ENCODE measurements at regions not wholly inside any gene's neighbourhood (a gene's known extent, or its start where the extent isn't known, plus 50 kb on each side); places are given as distances from the start of the nearest gene placed in this dataset.

GRCh38 chr2:121133551-121134319 is 151.3 kb downstream of the TFCP2L1 start:
- no peaks in the 10 kb centered on the region for H3K79me2 ChIP-seq
- DNase-seq (ENCODE audit: low spot score): no peak
- H3K4me1 ChIP-seq (ENCODE audit: insufficient read depth): no peaks in the 10 kb centered on the region
- H3K36me3 ChIP-seq (replicated peaks; ENCODE audit: insufficient read depth, low read depth): no peaks in the 10 kb centered on the region
- H3K27ac ChIP-seq: no peak overlapping the region
- WGBS (ENCODE audit: low lambda C conversion rate, missing lambda C conversion rate): 86% methylated on average over 13 of the region's 13 CpGs
- H3K4me3 ChIP-seq: no peak overlapping the region
- H3K4me2 ChIP-seq: no peak overlapping the region
- H3K9me3 ChIP-seq (ENCODE audit: low read depth): no peaks in the 10 kb centered on the region
- no peaks in the 10 kb centered on the region for H3K9me2 ChIP-seq (replicated peaks; ENCODE audit: insufficient read depth)
- H2AFZ ChIP-seq: no peak overlapping the region
- no peaks in the 10 kb centered on the region for H3K27me3 ChIP-seq
- TF ChIP-seq EZH2 (IDR thresholded peaks at IDR 0.05; ENCODE audit: borderline replicate concordance) (no peak), EZH2phosphoT487 (IDR thresholded peaks at IDR 0.05; ENCODE audit: low read depth, severe bottlenecking, unreplicated experiment) (no peak), CTCF (IDR thresholded peaks at IDR 0.05; ENCODE audit: poor library complexity) (no peak)
- H4K20me1 ChIP-seq (ENCODE audit: insufficient read depth, poor library complexity, severe bottlenecking): no peaks in the 10 kb centered on the region

GRCh38 chr2:121134728-121135127 is 150.3 kb downstream of the TFCP2L1 start:
- no peaks in the 10 kb centered on the region for H3K79me2 ChIP-seq
- no peak for DNase-seq (ENCODE audit: low spot score)
- WGBS (ENCODE audit: low lambda C conversion rate, missing lambda C conversion rate): 77% methylated on average over 8 of the region's 8 CpGs
- H4K20me1 ChIP-seq (ENCODE audit: insufficient read depth, poor library complexity, severe bottlenecking): no peaks in the 10 kb centered on the region
- H3K27ac ChIP-seq: no peak overlapping the region
- H3K4me1 ChIP-seq (ENCODE audit: insufficient read depth): no peaks in the 10 kb centered on the region
- TF ChIP-seq EZH2phosphoT487 (IDR thresholded peaks at IDR 0.05; ENCODE audit: low read depth, severe bottlenecking, unreplicated experiment): no peak
- no peak for TF ChIP-seq CTCF (IDR thresholded peaks at IDR 0.05; ENCODE audit: poor library complexity)
- TF ChIP-seq EZH2 (IDR thresholded peaks at IDR 0.05; ENCODE audit: borderline replicate concordance): no peak
- no peak overlapping the region for H3K4me3 ChIP-seq
- no peaks in the 10 kb centered on the region for H3K36me3 ChIP-seq (replicated peaks; ENCODE audit: insufficient read depth, low read depth)
- H3K9me3 ChIP-seq (ENCODE audit: low read depth): no peaks in the 10 kb centered on the region
- H3K4me2 ChIP-seq: no peak overlapping the region
- no peaks in the 10 kb centered on the region for H3K27me3 ChIP-seq
- H2AFZ ChIP-seq: no peak overlapping the region
- H3K9me2 ChIP-seq (replicated peaks; ENCODE audit: insufficient read depth): no peaks in the 10 kb centered on the region

GRCh38 chr2:121135168-121135853 is 149.7 kb downstream of the TFCP2L1 start:
- H3K4me2 ChIP-seq: no peak overlapping the region
- no peaks in the 10 kb centered on the region for H3K9me3 ChIP-seq (ENCODE audit: low read depth)
- no peaks in the 10 kb centered on the region for H3K27me3 ChIP-seq
- no peak overlapping the region for H2AFZ ChIP-seq
- H3K27ac ChIP-seq: no peak overlapping the region
- no peaks in the 10 kb centered on the region for H4K20me1 ChIP-seq (ENCODE audit: insufficient read depth, poor library complexity, severe bottlenecking)
- no peaks in the 10 kb centered on the region for H3K4me1 ChIP-seq (ENCODE audit: insufficient read depth)
- no peaks in the 10 kb centered on the region for H3K36me3 ChIP-seq (replicated peaks; ENCODE audit: insufficient read depth, low read depth)
- no peak overlapping the region for H3K4me3 ChIP-seq
- WGBS (ENCODE audit: low lambda C conversion rate, missing lambda C conversion rate): 50% methylated on average over 2 of the region's 2 CpGs
- no peaks in the 10 kb centered on the region for H3K9me2 ChIP-seq (replicated peaks; ENCODE audit: insufficient read depth)
- TF ChIP-seq CTCF (IDR thresholded peaks at IDR 0.05; ENCODE audit: poor library complexity) (no peak), EZH2 (IDR thresholded peaks at IDR 0.05; ENCODE audit: borderline replicate concordance) (no peak), EZH2phosphoT487 (IDR thresholded peaks at IDR 0.05; ENCODE audit: low read depth, severe bottlenecking, unreplicated experiment) (no peak)
- H3K79me2 ChIP-seq: no peaks in the 10 kb centered on the region
- DNase-seq (ENCODE audit: low spot score): no peak
